ENCODE measurements at regions not wholly inside any gene's neighbourhood (a gene's known extent, or its start where the extent isn't known, plus 50 kb on each side); places are given as distances from the start of the nearest gene placed in this dataset.

DNA sequence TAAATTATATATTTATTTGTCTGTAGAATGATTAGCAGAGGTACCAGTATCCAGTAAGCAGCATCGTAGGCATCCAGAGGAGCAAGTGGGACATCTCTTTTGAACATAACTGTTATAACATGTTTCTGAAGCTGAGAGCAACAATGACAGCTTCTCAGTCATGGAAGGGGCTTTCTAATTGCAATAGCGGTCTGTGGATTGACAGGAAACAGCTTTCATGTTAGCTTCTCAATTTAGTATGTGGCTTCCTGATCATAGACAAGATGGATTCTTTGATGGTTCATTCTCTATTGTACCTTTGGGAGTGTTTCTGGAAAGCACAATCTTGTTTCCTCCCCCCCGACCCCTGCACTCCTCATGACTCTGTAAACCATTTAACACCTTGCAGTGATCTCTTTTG lies 434.6 kb upstream of the GNPDA2 start:
- Histone ChIP-seq H3F3A (ENCODE audit: control insufficient read depth, insufficient read depth) (no peaks in the 10 kb centered on the region), H3K27me3 (ENCODE audit: control insufficient read depth, low read length) (no peaks in the 10 kb centered on the region), H3K4me1 (ENCODE audit: control insufficient read depth, low read length) (no peaks in the 10 kb centered on the region), H3K79me2 (ENCODE audit: control insufficient read depth, low read length) (no peaks in the 10 kb centered on the region), H3K4me3 (ENCODE audit: low read length) (no peak overlapping the region), H3K36me3 (ENCODE audit: control insufficient read depth, low read length) (no peaks in the 10 kb centered on the region), H4K20me1 (ENCODE audit: control insufficient read depth, insufficient read depth, low read depth, low read length) (no peaks in the 10 kb centered on the region), H3K27ac (ENCODE audit: low read depth, low read length) (no peak overlapping the region), H3K9me3 (ENCODE audit: control insufficient read depth, insufficient read depth, low read length) (no peaks in the 10 kb centered on the region), H3K9me2 (replicated peaks; ENCODE audit: control insufficient read depth, low read length) (no peaks in the 10 kb centered on the region), H3K4me2 (ENCODE audit: low read length) (no peak overlapping the region)
- no peak for TF ChIP-seq EZH2phosphoT487 (IDR thresholded peaks at IDR 0.05; ENCODE audit: borderline replicate concordance, low read length)
- no peak for TF ChIP-seq CTCF (IDR thresholded peaks at IDR 0.05; ENCODE audit: low read depth, low read length, poor library complexity, severe bottlenecking)

GRCh38 chr4:45155081-45155777 lies 428.9 kb upstream of the GNPDA2 start:
- Histone ChIP-seq H3K9me3 (ENCODE audit: control insufficient read depth, insufficient read depth, low read length) (no peaks in the 10 kb centered on the region), H3K27me3 (ENCODE audit: control insufficient read depth, low read length) (no peaks in the 10 kb centered on the region), H3K27ac (ENCODE audit: low read depth, low read length) (no peak overlapping the region), H3K36me3 (ENCODE audit: control insufficient read depth, low read length) (no peaks in the 10 kb centered on the region), H3K4me1 (ENCODE audit: control insufficient read depth, low read length) (no peaks in the 10 kb centered on the region), H4K20me1 (ENCODE audit: control insufficient read depth, insufficient read depth, low read depth, low read length) (no peaks in the 10 kb centered on the region), H3K4me3 (ENCODE audit: low read length) (no peak overlapping the region), H3K4me2 (ENCODE audit: low read length) (no peak overlapping the region), H3F3A (ENCODE audit: control insufficient read depth, insufficient read depth) (no peaks in the 10 kb centered on the region), H3K9me2 (replicated peaks; ENCODE audit: control insufficient read depth, low read length) (no peaks in the 10 kb centered on the region), H3K79me2 (ENCODE audit: control insufficient read depth, low read length) (no peaks in the 10 kb centered on the region)
- TF ChIP-seq EZH2phosphoT487 (IDR thresholded peaks at IDR 0.05; ENCODE audit: borderline replicate concordance, low read length): no peak
- no peak for TF ChIP-seq CTCF (IDR thresholded peaks at IDR 0.05; ENCODE audit: low read depth, low read length, poor library complexity, severe bottlenecking)

DNA sequence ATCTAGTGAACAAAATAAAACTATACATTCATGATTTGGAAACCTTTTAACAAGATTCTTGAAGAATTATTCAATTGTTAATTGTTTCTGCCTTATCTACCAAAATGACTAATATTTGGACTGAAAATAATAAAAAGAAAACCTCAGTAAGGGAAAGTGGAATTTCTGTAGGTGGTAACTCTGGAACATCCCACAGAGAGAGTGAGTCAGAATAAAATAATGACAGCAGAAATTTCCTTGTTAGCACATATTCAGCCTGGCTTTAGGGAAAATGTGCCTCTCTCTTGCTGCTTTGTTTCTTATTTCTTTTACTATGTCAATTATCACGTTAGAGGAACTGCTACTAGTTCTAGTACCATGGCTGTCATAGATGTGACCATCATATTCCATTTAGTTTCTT lies 421.5 kb upstream of the GNPDA2 start:
- Histone ChIP-seq H3K79me2 (ENCODE audit: control insufficient read depth, low read length) (no peaks in the 10 kb centered on the region), H3K4me3 (ENCODE audit: low read length) (no peak overlapping the region), H3K4me2 (ENCODE audit: low read length) (no peak overlapping the region), H3K9me2 (replicated peaks; ENCODE audit: control insufficient read depth, low read length) (no peaks in the 10 kb centered on the region), H4K20me1 (ENCODE audit: control insufficient read depth, insufficient read depth, low read depth, low read length) (no peaks in the 10 kb centered on the region), H3K9me3 (ENCODE audit: control insufficient read depth, insufficient read depth, low read length) (no peaks in the 10 kb centered on the region), H3K4me1 (ENCODE audit: control insufficient read depth, low read length) (no peaks in the 10 kb centered on the region), H3F3A (ENCODE audit: control insufficient read depth, insufficient read depth) (no peaks in the 10 kb centered on the region), H3K27me3 (ENCODE audit: control insufficient read depth, low read length) (no peaks in the 10 kb centered on the region), H3K36me3 (ENCODE audit: control insufficient read depth, low read length) (no peaks in the 10 kb centered on the region), H3K27ac (ENCODE audit: low read depth, low read length) (no peak overlapping the region)
- TF ChIP-seq EZH2phosphoT487 (IDR thresholded peaks at IDR 0.05; ENCODE audit: borderline replicate concordance, low read length): no peak
- no peak for TF ChIP-seq CTCF (IDR thresholded peaks at IDR 0.05; ENCODE audit: low read depth, low read length, poor library complexity, severe bottlenecking)

Measured in DOHH2 (cell line).